ENCODE measurements at regions not wholly inside any gene's neighbourhood (a gene's known extent, or its start where the extent isn't known, plus 50 kb on each side); places are given as distances from the start of the nearest gene placed in this dataset.

GRCh38 chr3:5543047-5543446, 355.5 kb downstream of the EDEM1 start:
- Mint-ChIP-seq H3K4me3 (no peak overlapping the region), H3K27ac (no peak overlapping the region), H3K27me3 (no peaks in the 10 kb centered on the region), H3K9me3 (peaks cover 14% of the 10 kb centered on the region), H3K4me1 (ENCODE audit: low read depth in 2 of 2) (no peaks in the 10 kb centered on the region), H3K36me3 (peaks cover 16% of the 10 kb centered on the region)
- DNase-seq (ENCODE audit: low spot score) (no peak), ATAC-seq (no peak)

DNA sequence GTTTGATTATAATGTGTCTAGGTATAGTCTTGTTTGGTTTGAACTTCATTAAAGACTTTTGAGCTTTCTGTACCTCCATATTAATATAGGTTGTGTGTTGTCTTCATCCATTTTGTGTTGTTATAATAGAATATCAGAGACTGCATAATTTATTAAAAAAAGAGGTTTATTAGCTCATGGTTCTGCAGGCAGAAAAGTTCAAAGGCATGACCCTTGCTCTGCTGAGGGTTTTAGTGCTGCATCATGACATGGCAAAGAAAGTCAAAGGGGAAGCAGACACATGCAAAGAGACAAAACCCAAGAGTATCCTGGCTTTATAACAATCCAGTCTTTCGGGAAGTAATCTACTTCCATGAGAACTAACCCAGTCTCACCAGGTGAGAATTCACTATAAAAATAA, 358.2 kb downstream of the EDEM1 start:
- H3K27me3 Mint-ChIP-seq: no peaks in the 10 kb centered on the region
- peaks cover 16% of the 10 kb centered on the region for H3K36me3 Mint-ChIP-seq
- H3K4me1 Mint-ChIP-seq (ENCODE audit: low read depth in 2 of 2): no peaks in the 10 kb centered on the region
- DNase-seq (ENCODE audit: low spot score) (no peak), ATAC-seq (no peak)
- no peak overlapping the region for H3K27ac Mint-ChIP-seq
- H3K4me3 Mint-ChIP-seq: no peak overlapping the region
- H3K9me3 Mint-ChIP-seq: peaks cover 16% of the 10 kb centered on the region

DNA sequence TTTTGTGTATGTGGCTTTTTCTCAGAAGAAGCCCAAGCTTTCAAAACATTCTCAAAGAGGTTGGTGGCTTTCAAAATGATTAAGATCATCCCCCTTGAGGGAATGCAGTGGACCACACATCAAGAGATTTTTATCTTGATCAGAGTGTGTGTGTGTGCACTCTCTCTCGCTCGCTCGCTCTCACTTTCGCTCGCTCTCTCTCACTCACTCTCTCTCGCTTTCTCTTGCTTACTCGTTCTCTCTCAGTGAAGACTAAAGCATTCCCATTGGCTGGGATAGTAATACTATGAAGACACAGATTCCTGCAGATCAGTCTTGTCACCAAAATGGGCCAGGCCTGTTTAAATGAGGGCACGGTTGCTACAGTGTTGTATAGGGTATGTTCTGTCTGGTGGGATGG, 365.7 kb downstream of the EDEM1 start:
- Mint-ChIP-seq H3K27me3 (no peaks in the 10 kb centered on the region), H3K4me3 (no peak overlapping the region), H3K36me3 (no peaks in the 10 kb centered on the region), H3K27ac (no peak overlapping the region), H3K4me1 (ENCODE audit: low read depth in 2 of 2) (no peaks in the 10 kb centered on the region), H3K9me3 (peaks cover 11% of the 10 kb centered on the region)
- no peak for DNase-seq (ENCODE audit: low spot score)
- ATAC-seq: no peak

DNA sequence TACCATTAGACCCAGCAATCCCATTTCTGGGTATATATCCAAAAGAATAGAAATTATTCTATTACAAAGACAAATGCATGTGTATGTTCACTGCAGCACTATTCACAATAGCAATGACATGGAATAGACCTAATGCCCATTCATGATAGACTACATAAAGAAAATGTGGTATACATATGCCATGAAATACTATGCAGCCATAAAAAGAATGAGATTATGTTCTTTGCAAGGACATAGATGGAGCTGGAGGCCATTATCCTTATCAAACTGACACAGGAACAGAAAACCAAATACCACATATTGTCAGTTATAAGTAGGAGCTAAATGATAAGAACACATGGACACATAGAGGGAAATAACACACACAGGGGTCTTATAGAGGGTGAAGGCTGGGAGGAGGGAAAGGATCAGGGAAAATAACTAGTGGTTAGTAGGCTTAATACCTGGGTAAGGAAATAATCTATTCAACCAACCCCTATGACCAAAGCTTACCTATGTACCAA, 366.8 kb downstream of the EDEM1 start:
- H3K36me3 Mint-ChIP-seq: no peaks in the 10 kb centered on the region
- ATAC-seq (no peak), DNase-seq (ENCODE audit: low spot score) (no peak)
- H3K9me3 Mint-ChIP-seq: peaks cover 7% of the 10 kb centered on the region
- H3K4me3 Mint-ChIP-seq: no peak overlapping the region
- H3K27me3 Mint-ChIP-seq: no peaks in the 10 kb centered on the region
- H3K27ac Mint-ChIP-seq: no peak overlapping the region
- no peaks in the 10 kb centered on the region for H3K4me1 Mint-ChIP-seq (ENCODE audit: low read depth in 2 of 2)

GRCh38 chr3:5560199-5560598, 372.7 kb downstream of the EDEM1 start:
- H3K27me3 Mint-ChIP-seq: no peaks in the 10 kb centered on the region
- H3K4me1 Mint-ChIP-seq (ENCODE audit: low read depth in 2 of 2): no peaks in the 10 kb centered on the region
- no peak overlapping the region for H3K4me3 Mint-ChIP-seq
- no peak for DNase-seq (ENCODE audit: low spot score)
- H3K36me3 Mint-ChIP-seq: no peaks in the 10 kb centered on the region
- no peaks in the 10 kb centered on the region for H3K9me3 Mint-ChIP-seq
- ATAC-seq: no peak
- H3K27ac Mint-ChIP-seq: no peak overlapping the region

- ATAC-seq: no peak
These were observed 376.2 kb downstream of the EDEM1 start for GRCh38 chr3:5563537-5564277.

DNA sequence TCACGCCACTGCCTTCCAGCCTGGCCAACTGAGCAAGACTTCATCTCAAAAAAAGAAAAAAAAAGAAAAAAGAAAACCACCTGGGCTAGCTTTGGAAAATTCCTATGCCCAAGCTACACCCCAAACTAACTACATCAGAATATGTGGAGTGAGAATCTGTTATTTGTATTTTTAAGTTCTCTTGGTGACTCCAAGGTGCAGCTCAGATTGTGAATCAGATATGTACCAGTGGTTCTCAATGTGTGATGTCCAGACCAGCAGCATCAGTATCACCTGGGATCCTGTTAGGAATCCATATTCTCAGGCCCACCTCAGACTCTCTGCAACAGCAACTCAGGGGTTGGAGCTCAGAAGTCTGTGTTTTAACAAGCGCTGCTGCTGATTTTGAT, 376.8 kb downstream of the EDEM1 start:
- ATAC-seq: no peak
- H3K36me3 Mint-ChIP-seq: no peaks in the 10 kb centered on the region
- peaks cover 0 to 3% of the 10 kb centered on the region in 2 donors for H3K27me3 Mint-ChIP-seq
- peaks cover 3% of the 10 kb centered on the region for H3K9me3 Mint-ChIP-seq
- H3K4me1 Mint-ChIP-seq (ENCODE audit: low read depth in 2 of 2): no peaks in the 10 kb centered on the region
- DNase-seq (ENCODE audit: low spot score): no peak
- no peak overlapping the region for H3K27ac Mint-ChIP-seq
- no peak overlapping the region for H3K4me3 Mint-ChIP-seq

More at GRCh38 chr3:5563537-5564277, 376.2 kb downstream of the EDEM1 start:
- Mint-ChIP-seq H3K4me3 (no peak overlapping the region), H3K9me3 (peaks cover 3% of the 10 kb centered on the region), H3K27ac (no peak overlapping the region), H3K36me3 (no peaks in the 10 kb centered on the region), H3K4me1 (ENCODE audit: low read depth in 2 of 2) (no peaks in the 10 kb centered on the region), H3K27me3 (peaks cover 0 to 3% of the 10 kb centered on the region in 2 donors)
- no peak for DNase-seq (ENCODE audit: low spot score)

DNA sequence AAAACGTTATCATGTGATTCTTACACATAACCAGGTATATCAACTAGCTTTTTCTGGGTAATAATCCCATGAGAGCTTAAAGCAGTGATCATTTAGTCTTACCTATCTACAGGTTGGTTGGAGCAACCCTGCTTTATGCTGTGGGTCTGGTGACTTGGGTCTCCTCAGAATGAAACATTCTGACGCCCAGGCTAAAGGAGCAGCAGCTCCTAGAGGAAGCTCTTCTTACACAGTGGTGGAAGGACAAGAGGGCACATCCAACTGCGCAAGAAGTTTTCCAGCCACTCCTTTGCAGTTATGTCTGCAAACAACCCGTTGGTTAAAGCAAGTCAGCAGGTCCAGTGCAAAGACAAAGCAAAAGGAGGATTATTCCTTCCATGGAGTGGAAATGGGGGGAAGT, 377.5 kb downstream of the EDEM1 start:
- H3K4me1 Mint-ChIP-seq (ENCODE audit: low read depth in 2 of 2): no peaks in the 10 kb centered on the region

DNA sequence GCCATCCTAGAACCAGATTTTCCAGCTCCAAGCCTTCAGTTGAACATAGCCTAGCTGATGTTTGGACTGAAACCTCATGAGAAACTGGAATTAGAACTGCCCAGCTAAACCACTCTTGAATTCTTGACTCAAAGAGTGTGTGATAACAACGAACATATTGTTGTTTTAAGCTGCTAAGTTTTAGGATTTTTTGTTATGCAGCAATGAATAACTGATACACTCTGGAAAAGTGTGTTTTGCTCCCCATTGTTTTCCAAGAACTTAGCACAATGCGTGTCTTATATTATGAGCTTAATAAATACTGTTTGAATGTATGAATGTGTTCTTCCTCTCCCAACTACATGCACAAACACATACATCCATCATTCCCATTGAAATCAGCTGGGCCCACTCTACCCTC, 379.6 kb downstream of the EDEM1 start:
- H3K27me3 Mint-ChIP-seq: peaks cover 0 to 3% of the 10 kb centered on the region in 2 donors
- no peak overlapping the region for H3K4me3 Mint-ChIP-seq
- H3K27ac Mint-ChIP-seq: no peak overlapping the region
- peaks cover 3% of the 10 kb centered on the region for H3K9me3 Mint-ChIP-seq
- ATAC-seq (no peak), DNase-seq (ENCODE audit: low spot score) (no peak)
- no peaks in the 10 kb centered on the region for H3K4me1 Mint-ChIP-seq (ENCODE audit: low read depth in 2 of 2)
- H3K36me3 Mint-ChIP-seq: no peaks in the 10 kb centered on the region

More for the DNA sequence above, 377.5 kb downstream of the EDEM1 start:
- H3K9me3 Mint-ChIP-seq: peaks cover 3% of the 10 kb centered on the region
- H3K27ac Mint-ChIP-seq: no peak overlapping the region
- DNase-seq (ENCODE audit: low spot score) (no peak), ATAC-seq (no peak)
- H3K4me3 Mint-ChIP-seq: no peak overlapping the region
- H3K27me3 Mint-ChIP-seq: peaks cover 0 to 3% of the 10 kb centered on the region in 2 donors
- no peaks in the 10 kb centered on the region for H3K36me3 Mint-ChIP-seq

DNA sequence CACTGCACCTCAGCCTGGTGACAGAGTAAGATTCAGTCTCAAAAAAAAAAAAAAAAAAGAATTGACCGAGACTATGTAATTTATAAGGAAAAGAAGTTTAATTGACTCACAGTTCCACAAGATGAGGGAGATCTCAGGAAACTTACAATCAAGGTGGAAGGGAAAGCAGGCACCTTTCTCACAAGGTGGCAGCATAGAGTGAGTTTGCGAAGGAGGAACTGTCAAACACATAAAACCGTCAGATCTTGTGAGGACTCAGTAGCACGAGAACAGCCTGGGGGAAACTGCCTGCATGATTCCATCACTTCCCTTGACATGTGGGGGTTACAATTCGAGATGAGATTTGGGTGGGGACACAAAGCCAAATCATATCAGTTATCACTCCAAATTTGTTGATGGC, 380.9 kb downstream of the EDEM1 start:
- no peaks in the 10 kb centered on the region for H3K36me3 Mint-ChIP-seq
- H3K4me1 Mint-ChIP-seq (ENCODE audit: low read depth in 2 of 2): no peaks in the 10 kb centered on the region
- ATAC-seq: no peak

DNA sequence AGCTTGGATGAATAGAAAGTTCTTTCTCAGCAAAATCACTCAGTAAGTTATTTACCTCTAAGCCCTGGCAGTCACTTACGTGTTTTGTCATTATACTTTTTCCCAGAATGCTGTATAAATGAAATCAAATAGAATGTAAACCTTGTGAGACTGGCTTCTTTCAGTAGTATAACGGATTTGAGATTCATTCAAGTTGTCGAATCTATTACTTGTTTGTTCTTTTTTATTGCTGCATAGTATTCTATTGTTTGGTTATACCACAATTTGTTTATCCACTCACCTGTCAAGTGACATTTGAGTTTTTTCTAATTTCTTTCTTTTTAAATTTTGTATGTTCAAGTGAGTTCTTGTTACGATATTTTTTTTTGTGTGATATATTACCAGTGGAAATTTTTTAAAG, 381.6 kb downstream of the EDEM1 start:
- H3K4me1 Mint-ChIP-seq (ENCODE audit: low read depth in 2 of 2): no peaks in the 10 kb centered on the region
- peaks cover 0 to 3% of the 10 kb centered on the region in 2 donors for H3K27me3 Mint-ChIP-seq
- ATAC-seq (no peak), DNase-seq (ENCODE audit: low spot score) (no peak)
- H3K27ac Mint-ChIP-seq: no peak overlapping the region
- peaks cover 4% of the 10 kb centered on the region for H3K9me3 Mint-ChIP-seq
- no peaks in the 10 kb centered on the region for H3K36me3 Mint-ChIP-seq
- no peak overlapping the region for H3K4me3 Mint-ChIP-seq

More for the DNA sequence above, 380.9 kb downstream of the EDEM1 start:
- Mint-ChIP-seq H3K27ac (no peak overlapping the region), H3K4me3 (no peak overlapping the region), H3K27me3 (peaks cover 0 to 3% of the 10 kb centered on the region in 2 donors), H3K9me3 (peaks cover 3% of the 10 kb centered on the region)
- no peak for DNase-seq (ENCODE audit: low spot score)

DNA sequence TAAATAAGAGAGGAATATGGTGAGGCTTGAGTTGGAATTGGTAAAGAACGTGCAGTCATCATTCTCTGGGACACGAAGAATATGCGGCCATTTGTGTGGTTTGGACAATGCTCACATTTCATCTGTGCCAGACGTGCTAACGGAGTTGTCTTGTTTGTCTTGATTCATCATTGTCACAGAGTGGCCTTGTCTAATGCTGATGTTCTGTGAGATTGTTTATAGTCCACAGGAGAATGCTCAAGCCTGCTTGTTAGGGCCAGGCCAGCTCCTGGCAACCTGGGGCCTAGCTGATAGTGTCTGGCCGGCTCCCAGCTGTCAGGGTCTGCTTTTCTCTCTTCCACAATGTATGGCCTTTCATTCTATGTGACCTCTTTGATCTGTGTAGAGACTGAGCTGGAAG, 384.7 kb downstream of the EDEM1 start:
- H3K9me3 Mint-ChIP-seq: peaks cover 8% of the 10 kb centered on the region
- no peaks in the 10 kb centered on the region for H3K4me1 Mint-ChIP-seq (ENCODE audit: low read depth in 2 of 2)
- ATAC-seq: no peak

GRCh38 chr3:5576277-5577011, 388.9 kb downstream of the EDEM1 start:
- H3K9me3 Mint-ChIP-seq: peaks cover 5% of the 10 kb centered on the region
- H3K4me1 Mint-ChIP-seq (ENCODE audit: low read depth in 2 of 2): no peaks in the 10 kb centered on the region
- DNase-seq (ENCODE audit: low spot score) (no peak), ATAC-seq (no peak)
- no peaks in the 10 kb centered on the region for H3K27me3 Mint-ChIP-seq
- H3K36me3 Mint-ChIP-seq: no peaks in the 10 kb centered on the region
- no peak overlapping the region for H3K27ac Mint-ChIP-seq
- no peak overlapping the region for H3K4me3 Mint-ChIP-seq

More for the DNA sequence above, 384.7 kb downstream of the EDEM1 start:
- Mint-ChIP-seq H3K36me3 (no peaks in the 10 kb centered on the region), H3K27ac (no peak overlapping the region), H3K4me3 (no peak overlapping the region), H3K27me3 (peaks cover 0 to 3% of the 10 kb centered on the region in 2 donors)
- no peak for DNase-seq (ENCODE audit: low spot score)

- Mint-ChIP-seq H3K27ac (no peak overlapping the region), H3K4me1 (ENCODE audit: low read depth in 2 of 2) (no peaks in the 10 kb centered on the region), H3K36me3 (no peaks in the 10 kb centered on the region), H3K9me3 (peaks cover 7% of the 10 kb centered on the region), H3K27me3 (no peaks in the 10 kb centered on the region), H3K4me3 (no peak overlapping the region)
- DNase-seq (ENCODE audit: low spot score) (no peak), ATAC-seq (no peak)
These were observed 391.7 kb downstream of the EDEM1 start for GRCh38 chr3:5579139-5579602.

Measured in natural killer cell treated with Interleukin-12 subunit alpha and Interleukin-12 subunit beta and Interleukin-15 and Interleukin-18, amount 100 ng/mL, for 72 hours (primary cell).